Vagina (tissue), 2 donors: ENCODE measurements at regions not wholly inside any gene's neighbourhood (a gene's known extent, or its start where the extent isn't known, plus 50 kb on each side); places are given as distances from the start of the nearest gene placed in this dataset.

Experiments
- DNase-seq, 2 donors: peaks; one replicate each; pipeline ENCODE4 v3.0.0-alpha.2; 2017; ENCODE audit errors: extremely low spot score in 2 of 2
- H3K27ac ChIP-seq: fragments of 200-600 bp; sonication (generic); one replicate; pipeline ENCODE4 v1.5.1; 2019
- H3K27me3 ChIP-seq: fragments of 200-600 bp; sonication (generic); one replicate; pipeline ENCODE4 v1.5.1; 2019
- H3K36me3 ChIP-seq, 2 donors: fragments of 200-600 bp; sonication (generic); one replicate each; pipeline ENCODE4 v1.5.1; 2017 to 2019
- H3K4me1 ChIP-seq: fragments of 200-600 bp; sonication (generic); one replicate; pipeline ENCODE4 v1.5.1; 2019
- H3K4me3 ChIP-seq, 2 donors: fragments of 200-600 bp; sonication (generic); 1 replicate in 1 of 2; 2 replicates in 1 of 2; pipeline ENCODE4 v1.5.1; 2016 to 2019
- H3K9me3 ChIP-seq: fragments of 200-600 bp; sonication (generic); one replicate; pipeline ENCODE4 v1.5.1; 2019
- CTCF ChIP-seq, 3 experiments: fragments of 450-650 bp in 2 of 3; fragments of 200-600 bp in 1 of 3; sonication (generic) in 1 of 3; IDR thresholded peaks; one replicate each; pipeline ENCODE4 v1.5.1; 2017 to 2019; ENCODE audit warnings: antibody characterized with exemption in 3 of 3, mild to moderate bottlenecking in 2 of 3, moderate library complexity in 2 of 3
- POLR2A ChIP-seq, 2 donors: fragments of 450-650 bp; IDR thresholded peaks; one replicate each; pipeline ENCODE4 v1.6.1; 2017; ENCODE audit warnings: antibody characterized with exemption in 2 of 2, mild to moderate bottlenecking in 2 of 2, moderate library complexity in 2 of 2
- POLR2AphosphoS5 ChIP-seq, 2 donors: sonication (generic); formaldehyde crosslinking; IDR thresholded peaks; one replicate each; pipeline ENCODE4 v1.9.0; 2017; ENCODE audit warnings: antibody characterized with exemption in 2 of 2, mild to moderate bottlenecking in 2 of 2, low read depth in 1 of 2; ENCODE audit not compliant: insufficient read depth in 1 of 2
- intact Hi-C: fragments of 100-400 bp; cut with DNase I; formaldehyde crosslinking; loops from one replicate; pipeline ENCODE4 v1.15.1; 2023

DNA sequence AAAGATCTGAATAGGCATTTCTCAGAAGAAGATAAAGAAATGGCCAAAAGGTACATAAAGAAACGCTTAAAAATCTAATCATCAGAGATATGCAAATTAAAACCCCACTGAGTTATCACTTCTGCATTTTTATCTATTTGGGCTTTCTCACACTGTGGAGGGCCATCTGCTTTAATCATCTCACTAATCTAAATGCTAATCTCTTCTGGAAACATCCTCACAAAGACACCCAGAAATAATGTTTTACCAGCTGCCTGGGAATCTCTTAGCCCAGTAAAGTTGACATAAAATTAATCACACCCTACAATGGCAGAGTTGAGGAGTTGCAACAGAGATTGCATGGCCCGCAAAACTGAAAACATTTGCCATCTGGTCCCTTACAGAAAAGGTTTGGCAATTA is 407.9 kb upstream of the CYLC2 start:
- no peak for DNase-seq
- no peaks in the 10 kb centered on the region for H3K9me3 ChIP-seq
- no peaks in the 10 kb centered on the region for H3K27me3 ChIP-seq
- H3K4me1 ChIP-seq: no peaks in the 10 kb centered on the region
- TF ChIP-seq POLR2A (IDR thresholded peaks at IDR 0.05) (no peak), POLR2AphosphoS5 (IDR thresholded peaks at IDR 0.05; ENCODE audit: insufficient read depth in 1 of 2, low read depth in 1 of 2) (no peak), CTCF (IDR thresholded peaks at IDR 0.05) (no peak)
- intact Hi-C loops: no loop called here
- no peaks in the 10 kb centered on the region for H3K36me3 ChIP-seq
- H3K27ac ChIP-seq: no peak overlapping the region
- no peak overlapping the region for H3K4me3 ChIP-seq

DNA sequence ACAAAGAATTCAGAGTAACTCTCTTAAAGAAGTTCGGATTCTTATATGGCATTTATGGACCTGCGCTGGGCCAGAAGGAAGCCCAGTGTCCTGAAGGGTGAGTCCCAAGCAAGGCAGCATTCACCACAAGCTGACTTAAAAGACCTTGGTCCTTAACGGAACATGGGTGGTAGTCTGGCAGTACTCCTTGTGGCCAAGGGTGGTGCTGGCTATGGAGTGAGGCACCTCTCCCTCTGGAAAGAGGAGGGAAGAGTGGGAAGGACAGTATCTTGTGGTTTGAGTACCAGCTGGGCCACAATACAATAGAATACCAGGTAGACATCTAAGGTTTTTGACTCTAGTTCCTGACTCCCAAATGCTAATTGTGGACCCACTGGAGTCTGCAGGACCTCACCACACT is 425.7 kb upstream of the CYLC2 start:
- no peak for DNase-seq

GRCh38 chr9:102551346-102551745 is 443.8 kb upstream of the CYLC2 start:
- no peaks in the 10 kb centered on the region for H3K36me3 ChIP-seq

More for the DNA sequence above, 425.7 kb upstream of the CYLC2 start:
- Histone ChIP-seq H3K4me3 (no peak overlapping the region), H3K9me3 (no peaks in the 10 kb centered on the region), H3K27ac (no peak overlapping the region), H3K4me1 (no peaks in the 10 kb centered on the region), H3K27me3 (no peaks in the 10 kb centered on the region), H3K36me3 (no peaks in the 10 kb centered on the region)
- intact Hi-C loops: no loop called here
- no peak for TF ChIP-seq POLR2AphosphoS5 (IDR thresholded peaks at IDR 0.05; ENCODE audit: insufficient read depth in 1 of 2, low read depth in 1 of 2)
- TF ChIP-seq POLR2A (IDR thresholded peaks at IDR 0.05): no peak
- no peak for TF ChIP-seq CTCF (IDR thresholded peaks at IDR 0.05)

DNA sequence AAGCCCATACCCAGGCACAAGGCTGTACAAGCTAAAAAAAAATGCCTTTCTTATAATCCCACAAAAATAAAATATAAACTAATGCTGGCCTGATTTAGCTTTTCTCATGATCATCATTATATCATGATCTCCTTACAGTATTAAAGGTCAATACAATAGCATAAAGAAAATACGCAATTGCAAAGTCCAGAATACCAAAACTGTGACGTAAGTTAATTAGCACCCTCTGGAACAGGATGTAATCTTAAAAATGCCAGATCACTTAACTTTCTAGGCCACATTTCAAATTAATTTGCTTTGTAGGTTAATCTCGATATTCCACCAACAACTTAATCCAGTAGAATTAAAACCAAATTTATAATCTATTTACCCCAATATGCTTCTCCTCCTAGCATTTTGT is 444.2 kb upstream of the CYLC2 start:
- H3K4me3 ChIP-seq: no peak overlapping the region
- no peaks in the 10 kb centered on the region for H3K4me1 ChIP-seq
- no peaks in the 10 kb centered on the region for H3K9me3 ChIP-seq
- intact Hi-C loops: no loop called here
- no peak for TF ChIP-seq POLR2A (IDR thresholded peaks at IDR 0.05)
- no peak for TF ChIP-seq CTCF (IDR thresholded peaks at IDR 0.05)
- no peak for TF ChIP-seq POLR2AphosphoS5 (IDR thresholded peaks at IDR 0.05; ENCODE audit: insufficient read depth in 1 of 2, low read depth in 1 of 2)
- no peak overlapping the region for H3K27ac ChIP-seq
- no peak for DNase-seq
- no peaks in the 10 kb centered on the region for H3K27me3 ChIP-seq
- H3K36me3 ChIP-seq: no peaks in the 10 kb centered on the region

More at GRCh38 chr9:102551346-102551745, 443.8 kb upstream of the CYLC2 start:
- Histone ChIP-seq H3K27ac (no peak overlapping the region), H3K4me1 (no peaks in the 10 kb centered on the region), H3K27me3 (no peaks in the 10 kb centered on the region), H3K9me3 (no peaks in the 10 kb centered on the region), H3K4me3 (no peak overlapping the region)
- TF ChIP-seq CTCF (IDR thresholded peaks at IDR 0.05): no peak
- TF ChIP-seq POLR2A (IDR thresholded peaks at IDR 0.05): no peak
- TF ChIP-seq POLR2AphosphoS5 (IDR thresholded peaks at IDR 0.05; ENCODE audit: insufficient read depth in 1 of 2, low read depth in 1 of 2): no peak
- intact Hi-C loops: no loop called here
- no peak for DNase-seq

- no peak overlapping the region for H3K4me3 ChIP-seq
- H3K36me3 ChIP-seq: no peaks in the 10 kb centered on the region
- no peak for DNase-seq
- H3K4me1 ChIP-seq: no peaks in the 10 kb centered on the region
- no peaks in the 10 kb centered on the region for H3K27me3 ChIP-seq
- H3K9me3 ChIP-seq: no peaks in the 10 kb centered on the region
- intact Hi-C loops: no loop called here
- TF ChIP-seq POLR2AphosphoS5 (IDR thresholded peaks at IDR 0.05; ENCODE audit: insufficient read depth in 1 of 2, low read depth in 1 of 2) (no peak), POLR2A (IDR thresholded peaks at IDR 0.05) (no peak), CTCF (IDR thresholded peaks at IDR 0.05) (no peak)
- no peak overlapping the region for H3K27ac ChIP-seq
These were observed 444.9 kb upstream of the CYLC2 start for GRCh38 chr9:102550266-102550665.
